ENCODE measurements at regions not wholly inside any gene's neighbourhood (a gene's known extent, or its start where the extent isn't known, plus 50 kb on each side); places are given as distances from the start of the nearest gene placed in this dataset.

DNA sequence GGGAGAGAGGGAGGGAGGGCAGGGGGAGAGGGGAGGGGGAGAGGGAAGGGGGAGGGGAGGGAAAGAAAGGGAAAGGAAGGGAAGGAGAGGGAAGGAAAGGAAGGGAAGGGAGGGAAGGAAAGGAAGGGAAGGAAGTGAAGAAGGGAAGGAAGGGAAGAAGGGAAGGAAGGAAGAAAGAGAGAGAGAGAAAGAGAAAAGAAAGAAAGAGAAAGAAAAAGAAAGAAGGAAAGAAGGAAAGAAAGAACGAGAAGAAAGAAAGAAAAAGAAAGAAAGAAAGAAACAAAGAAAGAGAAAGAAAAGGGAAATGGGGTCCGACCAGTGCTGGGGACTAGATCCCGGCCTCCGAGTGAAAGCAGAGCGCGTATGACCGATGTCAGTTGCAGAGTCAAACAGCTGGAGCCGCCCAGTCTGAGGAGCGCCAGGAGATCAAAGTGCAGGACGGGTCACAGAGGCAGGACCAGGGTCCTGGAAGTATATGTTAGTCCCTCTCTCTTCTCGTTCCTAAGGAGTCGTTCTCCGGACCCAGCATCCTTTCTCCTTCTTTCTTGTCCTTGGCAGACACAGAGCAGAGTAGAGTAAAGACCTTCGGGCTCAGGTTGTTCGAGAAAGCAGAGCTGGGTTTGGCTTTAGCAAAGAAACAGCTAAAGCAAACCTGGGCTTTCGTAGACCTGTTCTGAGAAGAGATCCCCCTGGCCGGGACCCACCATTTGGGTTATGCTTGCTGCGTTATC lies 305.4 kb upstream of the MSX2 start:
- no peaks in the 10 kb centered on the region for H3K36me3 ChIP-seq (ENCODE audit: insufficient read depth, low read length)
- no peak overlapping the region for H3K9ac ChIP-seq (ENCODE audit: insufficient read length)
- H3K9me3 ChIP-seq (ENCODE audit: low read depth, low read length) = no peaks in the 10 kb centered on the region
- H3K4me3 ChIP-seq = peak overlapping the region; percentile 57
- TF ChIP-seq FOXP2 (optimal IDR thresholded peaks at IDR 0.05; ENCODE audit: control extremely low read depth, extremely low read length, insufficient read depth) (no peak), EZH2 (IDR thresholded peaks at IDR 0.05) (no peak), POLR2AphosphoS5 (IDR thresholded peaks at IDR 0.05; ENCODE audit: borderline replicate concordance, low read depth, low read length) (no peak)
- DNase-seq (ENCODE audit: low read depth, low spot score) = no peak
- H3K27ac ChIP-seq = no peak overlapping the region

DNA sequence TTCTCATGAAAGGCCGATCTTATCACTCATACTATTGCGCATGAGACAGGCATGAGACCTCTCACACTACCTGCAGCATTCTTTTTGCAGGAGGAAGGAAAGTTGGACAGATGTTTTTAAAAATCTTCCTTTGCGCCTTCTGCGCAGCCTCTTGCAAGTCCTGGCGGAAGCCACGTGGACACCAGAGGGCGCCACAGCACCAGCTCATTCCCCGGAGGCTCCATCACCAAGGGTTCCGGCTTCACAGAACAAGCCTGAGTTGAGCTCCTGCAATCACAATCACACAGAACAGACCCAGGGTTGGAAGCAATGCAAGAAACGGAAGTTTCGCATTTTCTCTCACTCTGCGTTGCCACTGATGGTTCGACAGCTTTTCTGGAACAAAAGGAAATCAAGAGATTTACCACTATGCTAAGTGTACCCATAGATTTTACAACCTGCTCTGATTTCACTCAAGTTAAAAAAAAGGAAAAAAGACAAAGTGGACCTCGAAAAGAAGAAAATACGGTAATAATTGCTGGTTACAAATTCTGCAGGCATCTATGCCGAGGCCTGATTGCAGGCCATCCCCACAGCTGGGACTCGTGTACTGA lies 304.7 kb upstream of the MSX2 start:
- Histone ChIP-seq H3K27ac (no peak overlapping the region), H3K9ac (ENCODE audit: insufficient read length) (no peak overlapping the region), H3K4me3 (peak overlapping the region; percentile 57), H3K9me3 (ENCODE audit: low read depth, low read length) (no peaks in the 10 kb centered on the region), H3K36me3 (ENCODE audit: insufficient read depth, low read length) (no peaks in the 10 kb centered on the region)
- TF ChIP-seq EZH2 (IDR thresholded peaks at IDR 0.05) = no peak
- TF ChIP-seq FOXP2 (optimal IDR thresholded peaks at IDR 0.05; ENCODE audit: control extremely low read depth, extremely low read length, insufficient read depth) = no peak
- no peak for TF ChIP-seq POLR2AphosphoS5 (IDR thresholded peaks at IDR 0.05; ENCODE audit: borderline replicate concordance, low read depth, low read length)
- DNase-seq (ENCODE audit: low read depth, low spot score) = peak; percentile 93

DNA sequence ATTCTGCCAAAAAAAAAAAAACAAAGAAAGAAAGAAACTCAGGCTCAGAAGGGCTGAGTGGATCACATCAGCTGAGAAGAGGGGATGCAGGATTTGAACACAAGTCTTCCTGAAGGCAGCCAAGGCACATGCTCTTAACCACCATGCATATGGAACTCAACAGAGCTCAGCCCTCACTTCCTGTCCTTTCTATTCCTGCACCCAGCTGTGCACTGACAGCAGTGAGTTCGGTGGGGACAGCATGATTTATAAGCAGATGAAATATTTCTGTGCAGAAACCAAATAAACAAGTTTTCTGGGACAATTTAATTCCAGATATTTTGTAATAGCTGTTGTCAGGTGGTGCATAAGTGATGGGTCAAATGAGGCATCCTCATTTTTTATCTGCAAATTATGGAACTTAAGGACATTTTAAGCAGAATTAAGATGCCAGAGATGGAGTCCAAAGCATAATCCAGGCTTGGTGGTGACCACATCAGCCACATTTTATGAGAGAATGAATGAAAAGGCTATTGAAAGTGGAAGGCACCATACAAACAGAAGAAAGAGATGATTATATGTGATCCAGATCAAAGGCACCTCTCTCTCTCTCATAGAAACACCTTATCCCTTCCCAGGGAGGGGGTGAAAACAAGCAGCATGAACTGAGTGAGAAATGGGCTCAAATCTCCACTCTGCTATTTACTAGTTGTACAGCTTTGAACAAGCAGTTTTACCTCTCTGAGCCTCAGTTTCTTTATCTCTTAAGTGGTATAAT lies 303.6 kb upstream of the MSX2 start:
- H3K36me3 ChIP-seq (ENCODE audit: insufficient read depth, low read length) = no peaks in the 10 kb centered on the region
- no peak for TF ChIP-seq POLR2AphosphoS5 (IDR thresholded peaks at IDR 0.05; ENCODE audit: borderline replicate concordance, low read depth, low read length)
- TF ChIP-seq EZH2 (IDR thresholded peaks at IDR 0.05) = no peak
- no peak for TF ChIP-seq FOXP2 (optimal IDR thresholded peaks at IDR 0.05; ENCODE audit: control extremely low read depth, extremely low read length, insufficient read depth)
- no peak overlapping the region for H3K9ac ChIP-seq (ENCODE audit: insufficient read length)
- no peak overlapping the region for H3K4me3 ChIP-seq
- DNase-seq (ENCODE audit: low read depth, low spot score) = no peak
- H3K9me3 ChIP-seq (ENCODE audit: low read depth, low read length) = no peaks in the 10 kb centered on the region
- H3K27ac ChIP-seq = no peak overlapping the region

DNA sequence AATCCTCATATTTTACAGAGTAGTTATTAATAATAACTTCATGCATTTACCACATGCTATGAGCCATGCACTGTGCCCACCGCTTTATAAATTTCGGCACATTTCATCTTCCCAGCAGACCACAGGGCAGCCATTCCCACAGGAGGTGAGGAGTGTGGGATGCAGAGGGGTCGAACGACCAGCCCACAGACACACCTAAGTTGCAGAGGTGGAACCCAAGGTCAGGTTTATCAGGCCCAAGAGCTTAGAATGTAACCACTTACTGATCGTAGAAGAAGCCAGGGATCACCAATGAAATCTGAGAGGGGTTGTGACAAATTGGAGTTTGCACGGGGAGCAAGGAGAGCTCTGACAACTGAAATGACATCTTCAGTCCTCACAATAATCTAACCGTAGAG lies 303.0 kb upstream of the MSX2 start:
- no peaks in the 10 kb centered on the region for H3K36me3 ChIP-seq (ENCODE audit: insufficient read depth, low read length)
- H3K27ac ChIP-seq = no peak overlapping the region
- TF ChIP-seq FOXP2 (optimal IDR thresholded peaks at IDR 0.05; ENCODE audit: control extremely low read depth, extremely low read length, insufficient read depth) (no peak), POLR2AphosphoS5 (IDR thresholded peaks at IDR 0.05; ENCODE audit: borderline replicate concordance, low read depth, low read length) (no peak), EZH2 (IDR thresholded peaks at IDR 0.05) (no peak)
- no peak overlapping the region for H3K4me3 ChIP-seq
- no peak overlapping the region for H3K9ac ChIP-seq (ENCODE audit: insufficient read length)
- DNase-seq (ENCODE audit: low read depth, low spot score) = no peak
- H3K9me3 ChIP-seq (ENCODE audit: low read depth, low read length) = no peaks in the 10 kb centered on the region

- no peak for DNase-seq (ENCODE audit: low read depth, low spot score)
- Histone ChIP-seq H3K4me3 (no peak overlapping the region), H3K36me3 (ENCODE audit: insufficient read depth, low read length) (no peaks in the 10 kb centered on the region), H3K9ac (ENCODE audit: insufficient read length) (no peak overlapping the region), H3K9me3 (ENCODE audit: low read depth, low read length) (no peaks in the 10 kb centered on the region), H3K27ac (no peak overlapping the region)
- TF ChIP-seq POLR2AphosphoS5 (IDR thresholded peaks at IDR 0.05; ENCODE audit: borderline replicate concordance, low read depth, low read length) (no peak), EZH2 (IDR thresholded peaks at IDR 0.05) (no peak), FOXP2 (optimal IDR thresholded peaks at IDR 0.05; ENCODE audit: control extremely low read depth, extremely low read length, insufficient read depth) (no peak)
Measured at GRCh38 chr5:174423558-174423957, 300.8 kb upstream of the MSX2 start.

GRCh38 chr5:174424219-174425053 lies 299.9 kb upstream of the MSX2 start:
- no peak overlapping the region for H3K27ac ChIP-seq

DNA sequence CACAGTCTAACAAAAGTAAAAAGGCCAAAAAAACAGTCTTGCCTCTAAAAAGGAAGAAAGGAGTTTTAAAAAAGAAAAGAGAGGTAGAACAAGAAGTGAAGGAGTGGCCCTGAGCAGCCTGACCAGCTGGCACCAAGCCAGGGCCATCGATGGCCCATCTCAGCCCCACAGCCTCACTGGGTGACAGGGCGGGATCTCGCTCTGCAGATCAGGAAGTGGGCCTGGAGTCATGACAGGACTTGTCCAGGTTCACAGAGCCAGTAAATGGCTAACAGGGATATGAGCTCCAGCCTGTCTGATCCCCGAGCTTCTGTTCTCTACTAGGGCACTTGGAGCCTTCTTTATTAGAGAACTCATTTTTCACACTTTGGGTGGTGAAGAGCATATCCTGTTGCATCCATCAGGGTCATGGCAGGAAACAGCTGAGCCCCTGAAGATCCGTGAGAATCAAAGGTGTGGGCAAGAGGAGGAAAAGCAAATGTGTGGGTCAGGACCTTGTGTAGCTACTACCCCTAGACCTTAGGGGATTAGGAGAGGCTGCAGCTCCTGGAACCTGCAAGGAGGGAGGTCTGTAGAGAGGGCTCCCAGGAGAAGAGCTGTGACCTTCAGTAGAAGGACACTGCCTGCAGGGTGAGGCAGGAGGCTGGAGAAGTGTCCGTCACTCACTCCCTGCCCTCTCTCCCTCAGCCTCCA lies 299.0 kb upstream of the MSX2 start:
- no peaks in the 10 kb centered on the region for H3K9me3 ChIP-seq (ENCODE audit: low read depth, low read length)
- no peak overlapping the region for H3K4me3 ChIP-seq
- H3K36me3 ChIP-seq (ENCODE audit: insufficient read depth, low read length) = no peaks in the 10 kb centered on the region
- H3K9ac ChIP-seq (ENCODE audit: insufficient read length) = no peak overlapping the region
- TF ChIP-seq POLR2AphosphoS5 (IDR thresholded peaks at IDR 0.05; ENCODE audit: borderline replicate concordance, low read depth, low read length) (no peak), EZH2 (IDR thresholded peaks at IDR 0.05) (no peak), FOXP2 (optimal IDR thresholded peaks at IDR 0.05; ENCODE audit: control extremely low read depth, extremely low read length, insufficient read depth) (no peak)
- no peak for DNase-seq (ENCODE audit: low read depth, low spot score)
- no peak overlapping the region for H3K27ac ChIP-seq

More at GRCh38 chr5:174424219-174425053, 299.9 kb upstream of the MSX2 start:
- DNase-seq (ENCODE audit: low read depth, low spot score) = no peak
- Histone ChIP-seq H3K9ac (ENCODE audit: insufficient read length) (no peak overlapping the region), H3K9me3 (ENCODE audit: low read depth, low read length) (no peaks in the 10 kb centered on the region), H3K36me3 (ENCODE audit: insufficient read depth, low read length) (no peaks in the 10 kb centered on the region), H3K4me3 (no peak overlapping the region)
- no peak for TF ChIP-seq FOXP2 (optimal IDR thresholded peaks at IDR 0.05; ENCODE audit: control extremely low read depth, extremely low read length, insufficient read depth)
- no peak for TF ChIP-seq POLR2AphosphoS5 (IDR thresholded peaks at IDR 0.05; ENCODE audit: borderline replicate concordance, low read depth, low read length)
- no peak for TF ChIP-seq EZH2 (IDR thresholded peaks at IDR 0.05)
